ENCODE measurements at regions not wholly inside any gene's neighbourhood (a gene's known extent, or its start where the extent isn't known, plus 50 kb on each side); places are given as distances from the start of the nearest gene placed in this dataset.

DNA sequence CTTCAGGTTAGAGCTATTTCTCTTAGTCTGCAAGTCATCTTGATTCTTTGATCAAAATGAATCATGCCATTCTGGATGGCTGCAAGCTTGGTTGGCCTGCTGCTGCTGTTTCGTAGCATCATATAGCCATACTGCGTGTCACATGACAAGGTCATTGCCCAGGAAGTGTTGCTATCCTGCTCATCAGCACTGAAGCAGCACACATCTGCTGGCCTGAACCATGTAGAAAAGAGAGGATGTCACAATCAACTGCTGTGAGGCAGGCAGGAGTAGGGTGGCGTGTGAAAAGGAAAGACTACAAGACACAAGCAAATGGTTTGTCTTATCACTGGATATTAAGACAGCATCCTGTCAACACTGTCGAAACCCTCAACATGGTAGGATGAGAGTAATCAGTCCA, 376.7 kb upstream of the RORB start:
- no peak overlapping the region for H3K27ac ChIP-seq
- TF ChIP-seq, protein P1, sequence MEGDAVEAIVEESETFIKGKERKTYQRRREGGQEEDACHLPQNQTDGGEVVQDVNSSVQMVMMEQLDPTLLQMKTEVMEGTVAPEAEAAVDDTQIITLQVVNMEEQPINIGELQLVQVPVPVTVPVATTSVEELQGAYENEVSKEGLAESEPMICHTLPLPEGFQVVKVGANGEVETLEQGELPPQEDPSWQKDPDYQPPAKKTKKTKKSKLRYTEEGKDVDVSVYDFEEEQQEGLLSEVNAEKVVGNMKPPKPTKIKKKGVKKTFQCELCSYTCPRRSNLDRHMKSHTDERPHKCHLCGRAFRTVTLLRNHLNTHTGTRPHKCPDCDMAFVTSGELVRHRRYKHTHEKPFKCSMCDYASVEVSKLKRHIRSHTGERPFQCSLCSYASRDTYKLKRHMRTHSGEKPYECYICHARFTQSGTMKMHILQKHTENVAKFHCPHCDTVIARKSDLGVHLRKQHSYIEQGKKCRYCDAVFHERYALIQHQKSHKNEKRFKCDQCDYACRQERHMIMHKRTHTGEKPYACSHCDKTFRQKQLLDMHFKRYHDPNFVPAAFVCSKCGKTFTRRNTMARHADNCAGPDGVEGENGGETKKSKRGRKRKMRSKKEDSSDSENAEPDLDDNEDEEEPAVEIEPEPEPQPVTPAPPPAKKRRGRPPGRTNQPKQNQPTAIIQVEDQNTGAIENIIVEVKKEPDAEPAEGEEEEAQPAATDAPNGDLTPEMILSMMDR (IDR thresholded peaks at IDR 0.05) = no peak
- intact Hi-C loops (cut with DNase I) = no loop called here
- ATAC-seq = no peak
- H3K4me3 ChIP-seq = no peak overlapping the region
- DNase-seq = no peak
- no peaks in the 10 kb centered on the region for H3K27me3 ChIP-seq
- H3K4me1 ChIP-seq = no peaks in the 10 kb centered on the region
- no peaks in the 10 kb centered on the region for H3K36me3 ChIP-seq
- no peaks in the 10 kb centered on the region for H3K9me3 ChIP-seq

DNA sequence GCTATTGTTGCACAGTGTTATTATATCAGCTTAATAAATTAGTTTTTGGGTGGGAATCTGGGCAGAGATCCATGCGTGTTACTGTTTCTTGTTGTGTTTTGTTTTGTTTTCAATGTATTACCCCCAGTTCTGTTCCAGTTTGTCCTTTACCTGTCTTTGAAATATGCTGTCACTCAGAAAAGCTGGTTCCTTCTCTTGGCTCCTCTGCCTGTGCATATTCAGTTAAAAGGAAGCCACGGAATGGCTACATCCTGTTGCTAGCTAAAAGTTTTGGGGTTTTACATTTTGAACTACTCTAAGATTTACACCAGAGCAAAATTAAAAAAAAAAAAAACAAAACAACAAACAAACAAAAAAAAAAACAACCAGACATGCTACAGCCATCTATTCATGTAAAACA, 374.9 kb upstream of the RORB start:
- Histone ChIP-seq H3K27me3 (no peaks in the 10 kb centered on the region), H3K36me3 (no peaks in the 10 kb centered on the region), H3K4me3 (no peak overlapping the region), H3K27ac (no peak overlapping the region), H3K9me3 (no peaks in the 10 kb centered on the region), H3K4me1 (no peaks in the 10 kb centered on the region)
- TF ChIP-seq, protein P1 (IDR thresholded peaks at IDR 0.05) = no peak
- no peak for ATAC-seq
- intact Hi-C loops (cut with DNase I) = no loop called here
- DNase-seq = no peak

DNA sequence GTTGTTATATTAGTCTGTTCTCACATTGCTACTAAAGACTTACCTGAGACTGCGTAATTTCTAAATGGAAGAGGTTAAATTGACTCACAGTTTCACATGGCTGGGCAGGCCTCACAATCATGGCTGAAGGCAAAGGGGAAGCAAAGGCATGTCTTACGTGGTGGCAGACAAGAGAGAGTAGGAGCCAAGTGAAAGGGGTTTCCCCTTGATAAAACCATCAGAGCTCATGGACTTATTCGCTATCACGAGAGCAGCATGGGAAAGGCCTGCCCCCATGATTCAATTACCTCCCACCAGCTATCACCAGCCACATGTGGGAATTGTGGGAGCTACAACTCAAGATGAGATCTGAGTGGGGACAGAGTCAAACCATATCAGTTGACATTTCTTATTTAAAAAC, 374.5 kb upstream of the RORB start:
- Histone ChIP-seq H3K4me1 (no peaks in the 10 kb centered on the region), H3K27ac (no peak overlapping the region), H3K27me3 (no peaks in the 10 kb centered on the region), H3K36me3 (no peaks in the 10 kb centered on the region), H3K4me3 (no peak overlapping the region), H3K9me3 (no peaks in the 10 kb centered on the region)
- intact Hi-C loops (cut with DNase I) = no loop called here
- no peak for DNase-seq
- ATAC-seq = no peak
- TF ChIP-seq, protein P1 (IDR thresholded peaks at IDR 0.05) = no peak

DNA sequence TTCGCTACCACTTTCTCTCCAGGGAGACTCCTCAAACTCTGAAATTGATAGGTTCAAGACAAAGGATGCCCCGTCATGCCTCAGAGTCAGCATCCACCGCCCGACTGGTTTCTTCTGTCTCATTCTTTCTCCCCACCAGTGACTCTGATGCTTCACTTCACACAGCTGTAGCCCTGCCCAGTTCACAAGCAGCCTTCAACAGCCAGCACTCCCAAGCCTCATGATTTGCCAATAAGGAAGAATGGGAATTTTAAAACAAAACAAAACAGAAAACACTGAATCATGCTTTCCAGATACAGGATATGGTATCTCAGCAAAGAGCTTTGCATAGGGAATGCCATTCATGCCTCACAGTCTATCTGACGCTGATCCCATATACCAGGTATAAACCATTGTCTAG, 371.2 kb upstream of the RORB start:
- Histone ChIP-seq H3K27me3 (no peaks in the 10 kb centered on the region), H3K4me3 (no peak overlapping the region), H3K36me3 (no peaks in the 10 kb centered on the region), H3K4me1 (no peaks in the 10 kb centered on the region), H3K9me3 (no peaks in the 10 kb centered on the region), H3K27ac (no peak overlapping the region)
- TF ChIP-seq, protein P1 (IDR thresholded peaks at IDR 0.05) = no peak
- intact Hi-C loops (cut with DNase I) = no loop called here
- DNase-seq = no peak
- no peak for ATAC-seq

DNA sequence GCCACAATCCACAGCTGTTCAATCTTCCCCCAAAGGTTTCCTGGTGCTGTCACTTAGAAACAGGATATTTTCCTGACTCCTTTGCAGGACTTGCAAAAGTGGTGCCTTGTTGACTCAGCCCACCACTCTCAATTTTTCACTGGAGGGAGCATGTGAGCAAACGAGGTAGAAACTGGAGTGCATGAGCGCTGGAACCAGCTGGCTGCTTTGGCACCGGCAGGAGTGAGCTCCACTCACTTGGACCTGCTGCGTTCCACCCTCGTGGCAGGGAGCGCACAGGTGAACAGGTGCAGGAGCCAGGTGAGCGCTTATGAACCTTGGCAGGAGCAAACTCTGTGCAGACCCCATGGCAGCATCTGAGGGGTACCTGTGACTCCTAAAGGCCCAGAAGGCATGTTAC, 364.1 kb upstream of the RORB start:
- Histone ChIP-seq H3K4me1 (no peaks in the 10 kb centered on the region), H3K27ac (no peak overlapping the region), H3K36me3 (no peaks in the 10 kb centered on the region), H3K9me3 (no peaks in the 10 kb centered on the region), H3K4me3 (no peak overlapping the region), H3K27me3 (no peaks in the 10 kb centered on the region)
- TF ChIP-seq, protein P1 (IDR thresholded peaks at IDR 0.05) = no peak
- intact Hi-C loops (cut with DNase I) = no loop called here
- peak in 1 of 4 donors; percentile 29 for DNase-seq
- ATAC-seq = no peak

All from left lung (tissue), 4 donors.